HG03045 (cell line): ENCODE measurements at regions not wholly inside any gene's neighbourhood (a gene's known extent, or its start where the extent isn't known, plus 50 kb on each side); places are given as distances from the start of the nearest gene placed in this dataset.
"Not testable (repeated sequence)": the region's sequence is repeated elsewhere in the genome, so short reads cannot be mapped to it uniquely, and the experiment has no call there.

Experiments used
- ATAC-seq: cut with Tn5 transposase; IDR thresholded peaks from one replicate; pipeline ENCODE4 v1.9.1; 2021; ENCODE audit warnings: mild to moderate bottlenecking, moderate library complexity; ENCODE audit not compliant: unreplicated experiment

DNA sequence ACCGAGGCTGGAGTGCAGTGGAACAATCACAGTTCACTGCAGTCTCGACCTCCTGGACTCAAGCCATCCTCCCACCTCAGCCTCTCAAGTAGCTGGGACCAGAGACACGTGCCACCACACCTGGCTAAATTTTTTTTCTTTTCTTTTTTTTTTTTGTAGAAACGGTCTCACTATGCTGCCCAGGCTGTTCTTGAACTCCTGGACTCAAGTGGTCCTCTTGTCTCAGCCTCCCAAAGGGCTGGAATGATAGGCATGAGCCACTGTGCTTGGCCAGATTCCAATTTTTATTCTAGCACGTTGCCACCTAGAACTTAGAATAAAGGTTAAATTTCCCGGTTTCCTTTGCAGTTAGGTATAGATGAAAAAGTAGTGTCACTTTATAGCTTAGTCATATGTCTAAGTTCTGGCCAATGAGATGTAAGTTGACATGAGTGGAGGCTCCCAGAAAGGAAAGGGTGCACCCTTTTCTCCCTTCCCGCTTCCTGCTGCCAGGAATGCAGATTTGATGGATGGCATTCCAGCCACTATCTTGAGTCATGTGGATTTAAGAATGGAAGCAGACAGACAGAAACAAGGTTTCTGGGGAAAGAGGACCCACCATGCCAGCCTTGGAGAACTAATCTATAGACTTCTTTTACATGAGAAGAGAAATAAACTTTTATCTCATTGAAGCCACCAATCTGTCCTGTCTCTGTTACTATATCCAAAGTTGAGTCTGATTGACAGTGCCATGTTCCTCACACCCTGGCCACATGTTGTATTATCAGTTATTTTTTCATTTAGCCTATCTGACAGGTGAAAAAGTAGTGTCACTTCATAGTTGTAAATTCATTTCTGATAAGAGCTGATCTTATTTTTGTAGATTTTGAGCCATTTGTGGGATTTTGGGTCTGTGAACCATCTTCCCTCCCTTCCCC lies 60.6 kb upstream of the NCOA3 start:
- no peak for ATAC-seq

DNA sequence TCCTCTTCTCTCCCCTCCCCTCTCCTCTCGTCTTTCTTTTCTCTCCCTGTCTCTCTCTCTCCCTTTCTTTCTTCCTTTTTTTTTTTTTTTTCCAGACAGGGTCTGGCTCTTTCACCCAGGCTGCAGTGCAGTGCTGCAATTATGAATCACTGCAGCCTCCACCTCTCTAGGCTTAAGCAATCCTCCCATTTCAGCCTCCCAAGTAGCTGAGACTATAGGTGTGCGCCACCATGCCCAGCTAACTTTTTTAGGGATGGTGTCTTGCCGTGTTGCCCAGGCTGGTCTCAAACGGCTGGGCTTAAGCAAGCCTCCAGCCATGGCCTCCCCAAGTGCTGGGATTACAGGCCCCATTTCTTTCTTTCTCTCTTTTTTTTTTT lies 59.9 kb upstream of the NCOA3 start:
- ATAC-seq = no peak

DNA sequence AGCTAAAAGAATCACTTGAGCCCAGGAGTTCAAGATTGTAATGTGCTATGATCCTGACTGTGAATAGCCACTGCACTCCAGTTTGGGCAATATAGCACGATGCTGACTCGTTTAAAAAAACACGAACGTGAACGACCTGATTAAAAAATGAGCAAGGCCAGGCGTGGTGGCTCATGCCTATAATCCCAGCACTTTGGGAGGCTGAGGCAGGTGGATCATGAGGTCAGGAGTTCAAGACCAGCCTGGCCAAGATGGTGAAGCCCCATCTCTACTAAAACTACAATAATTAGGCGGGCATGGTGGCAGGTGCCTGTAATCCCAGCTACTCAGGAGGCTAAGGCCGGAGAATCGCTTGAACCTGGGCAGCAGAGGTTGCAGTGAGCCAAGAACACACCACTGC lies 58.6 kb upstream of the NCOA3 start:
- not testable (repeated sequence) for ATAC-seq

DNA sequence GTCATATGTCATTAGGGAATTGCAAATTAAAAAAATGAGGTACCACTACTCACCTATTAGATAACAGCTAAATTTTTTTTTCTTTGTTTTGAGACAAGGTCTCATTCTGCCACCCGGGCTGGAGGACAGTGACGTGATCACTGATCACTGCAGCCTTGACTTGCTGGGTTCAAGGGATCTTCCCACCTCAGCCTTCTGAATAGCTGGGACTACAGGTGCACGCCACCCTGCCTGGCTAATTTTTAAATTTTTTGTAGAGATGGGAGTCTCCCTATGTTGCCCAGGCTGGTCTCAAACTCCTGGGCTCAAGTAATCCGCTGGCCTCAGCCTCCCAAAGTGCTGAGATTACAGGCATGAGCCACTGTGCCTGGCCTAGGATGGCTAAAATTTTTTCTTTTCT lies 57.1 kb upstream of the NCOA3 start:
- no peak for ATAC-seq

DNA sequence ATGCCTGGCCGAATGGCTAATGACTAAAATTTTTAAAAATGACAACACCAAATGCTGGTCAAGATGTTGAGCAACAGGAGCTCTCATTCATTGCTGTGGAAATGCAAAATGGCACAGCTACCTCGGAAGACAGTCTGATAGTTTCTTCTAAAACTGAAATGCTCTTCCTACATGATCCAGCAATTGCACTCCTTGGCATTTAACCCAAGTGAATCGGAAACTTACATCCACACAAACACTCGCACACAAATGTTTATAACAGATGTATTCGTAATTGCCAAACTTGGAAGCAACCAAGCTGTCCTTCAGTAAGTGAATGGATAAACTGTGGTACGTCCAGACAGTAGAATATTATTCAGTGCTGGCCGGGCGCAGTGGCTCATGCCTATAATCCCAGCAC lies 56.4 kb upstream of the NCOA3 start:
- no peak for ATAC-seq

DNA sequence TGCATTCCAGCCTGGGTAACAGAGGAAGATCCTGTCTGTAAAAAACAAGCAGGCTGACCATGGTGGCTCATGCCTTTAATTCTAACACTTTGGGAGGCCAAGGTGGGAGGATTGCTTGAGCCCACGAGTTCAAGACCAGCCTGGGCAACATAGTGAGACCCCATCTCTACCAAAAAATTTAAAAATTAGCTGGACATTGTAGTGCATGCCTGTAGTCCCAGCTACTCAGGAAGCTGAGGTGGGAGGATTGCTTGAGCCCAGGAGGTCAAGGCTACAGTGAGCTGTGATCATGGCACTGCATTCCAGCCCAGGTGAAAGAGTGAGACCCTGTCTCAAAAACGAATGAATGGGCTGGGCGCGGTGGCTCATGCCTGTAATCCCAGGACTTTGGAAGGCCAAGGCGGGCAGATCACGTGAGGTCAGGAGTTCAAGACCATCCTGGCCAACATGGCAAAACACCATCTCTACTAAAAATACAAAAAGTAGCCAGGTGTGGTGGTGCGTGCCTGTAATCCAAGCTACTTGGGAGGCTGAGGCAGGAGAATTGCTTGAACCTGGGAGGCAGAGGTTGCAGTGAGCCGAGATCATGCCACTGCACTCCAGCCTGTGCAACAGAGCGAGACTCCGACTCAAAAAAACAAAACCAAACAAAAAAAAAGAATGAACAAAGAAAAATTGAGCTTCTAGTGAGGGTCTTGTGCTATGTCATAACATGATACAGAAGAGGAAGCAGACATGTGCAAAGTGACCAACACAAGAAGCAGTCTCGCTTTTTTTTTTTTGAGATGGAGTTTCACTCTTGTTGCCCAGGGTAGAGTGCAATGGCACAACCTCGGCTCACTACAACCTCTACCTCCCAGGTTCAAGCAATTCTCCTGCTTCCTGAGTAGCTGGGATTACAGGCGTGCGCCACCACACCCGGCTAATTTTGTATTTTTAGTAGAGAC lies 54.1 kb upstream of the NCOA3 start:
- not testable (repeated sequence) for ATAC-seq

DNA sequence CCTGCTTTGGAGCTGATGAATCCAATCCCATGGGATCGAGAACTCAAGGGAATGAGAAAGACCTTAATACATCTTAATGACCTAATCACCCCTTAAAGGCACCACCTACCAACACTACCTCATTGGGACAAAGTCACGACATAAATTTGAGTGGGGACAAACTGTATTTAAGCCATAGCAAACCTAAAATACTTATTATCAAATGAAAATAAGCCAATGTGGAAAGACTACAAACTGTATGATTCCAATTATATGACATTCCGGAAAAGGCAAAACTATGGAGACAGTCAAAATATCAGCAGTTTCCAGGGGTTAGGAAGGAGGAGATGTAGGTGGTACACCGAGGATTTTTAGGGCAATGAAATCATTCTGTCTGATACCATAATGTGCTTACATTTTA lies 53.3 kb upstream of the NCOA3 start:
- ATAC-seq = no peak

DNA sequence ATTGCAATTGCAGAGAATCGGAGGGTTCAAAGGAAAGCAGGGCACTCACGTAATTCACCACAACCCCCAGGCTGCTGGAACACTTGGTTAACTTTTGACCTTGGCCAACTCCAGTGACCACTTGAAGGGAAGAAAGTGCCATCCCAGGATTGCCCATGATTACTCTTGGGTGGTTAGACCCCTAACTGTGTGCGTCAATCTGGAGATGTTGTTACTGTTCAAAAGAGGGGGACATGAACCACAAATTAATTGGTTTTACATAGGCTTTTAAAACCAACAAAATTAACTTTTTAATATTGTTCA lies 50.1 kb upstream of the NCOA3 start:
- no peak for ATAC-seq
